ENCODE measurements at regions not wholly inside any gene's neighbourhood (a gene's known extent, or its start where the extent isn't known, plus 50 kb on each side); places are given as distances from the start of the nearest gene placed in this dataset.
"Not testable (repeated sequence)": the region's sequence is repeated elsewhere in the genome, so short reads cannot be mapped to it uniquely, and the experiment has no call there.

GRCh38 chr4:69344786-69345185 is 64.5 kb downstream of the UGT2B28 start:
- H3K9me3 ChIP-seq; H3K4me1 ChIP-seq; H3K27ac ChIP-seq; H3K4me3 ChIP-seq; DNase-seq; H3K36me3 ChIP-seq; H3K27me3 ChIP-seq; ATAC-seq; intact Hi-C loops (cut with DNase I): not testable (repeated sequence)

GRCh38 chr4:69348746-69349145 is 68.5 kb downstream of the UGT2B28 start:
- H3K9me3 ChIP-seq; ATAC-seq; intact Hi-C loops (cut with DNase I); H3K27me3 ChIP-seq; H3K27ac ChIP-seq; H3K4me1 ChIP-seq; H3K4me3 ChIP-seq; DNase-seq; H3K36me3 ChIP-seq: not testable (repeated sequence)

- intact Hi-C loops (cut with DNase I): no loop called here
- no peaks in the 10 kb centered on the region for H3K27me3 ChIP-seq
- no peak for ATAC-seq
- no peak overlapping the region for H3K27ac ChIP-seq
- H3K4me1 ChIP-seq: no peaks in the 10 kb centered on the region
- no peaks in the 10 kb centered on the region for H3K36me3 ChIP-seq
- TF ChIP-seq CTCF (IDR thresholded peaks at IDR 0.05): no peak
- DNase-seq: no peak
- no peaks in the 10 kb centered on the region for H3K9me3 ChIP-seq
- H3K4me3 ChIP-seq: no peak overlapping the region
Measured at GRCh38 chr4:69360271-69360670, 80.0 kb downstream of the UGT2B28 start.

GRCh38 chr4:69360768-69361167 is 80.5 kb downstream of the UGT2B28 start:
- H3K27me3 ChIP-seq; H3K36me3 ChIP-seq; intact Hi-C loops (cut with DNase I); H3K4me1 ChIP-seq; DNase-seq; H3K9me3 ChIP-seq; H3K4me3 ChIP-seq; H3K27ac ChIP-seq; ATAC-seq: not testable (repeated sequence)

- H3K9me3 ChIP-seq: no peaks in the 10 kb centered on the region
- no peaks in the 10 kb centered on the region for H3K4me1 ChIP-seq
- no peak for TF ChIP-seq CTCF (IDR thresholded peaks at IDR 0.05)
- no peaks in the 10 kb centered on the region for H3K36me3 ChIP-seq
- DNase-seq (no peak), ATAC-seq (no peak)
- H3K4me3 ChIP-seq: no peak overlapping the region
- intact Hi-C loops (cut with DNase I): no loop called here
- H3K27ac ChIP-seq: no peak overlapping the region
- no peaks in the 10 kb centered on the region for H3K27me3 ChIP-seq
Measured at GRCh38 chr4:69362351-69362750, 82.1 kb downstream of the UGT2B28 start.

- H3K27me3 ChIP-seq; H3K36me3 ChIP-seq; H3K9me3 ChIP-seq; H3K27ac ChIP-seq; H3K4me1 ChIP-seq; H3K4me3 ChIP-seq; ATAC-seq; intact Hi-C loops (cut with DNase I); DNase-seq: not testable (repeated sequence)
Measured at GRCh38 chr4:69367664-69368063, 87.4 kb downstream of the UGT2B28 start.

- Histone ChIP-seq H3K9me3 (no peaks in the 10 kb centered on the region), H3K36me3 (no peaks in the 10 kb centered on the region), H3K4me1 (no peaks in the 10 kb centered on the region), H3K27me3 (no peaks in the 10 kb centered on the region), H3K4me3 (no peak overlapping the region), H3K27ac (no peak overlapping the region)
- ATAC-seq (no peak), DNase-seq (no peak)
- intact Hi-C loops (cut with DNase I): no loop called here
- no peak for TF ChIP-seq CTCF (IDR thresholded peaks at IDR 0.05)
Measured at GRCh38 chr4:69376450-69376849, 96.2 kb downstream of the UGT2B28 start.

All from left lung (tissue), 4 donors.